Vagina (tissue), 2 donors: ENCODE measurements at regions not wholly inside any gene's neighbourhood (a gene's known extent, or its start where the extent isn't known, plus 50 kb on each side); places are given as distances from the start of the nearest gene placed in this dataset.
A peak's percentile ranks its signal among the peaks of the same experiment; 100 is the strongest.
"Not testable (repeated sequence)": the region's sequence is repeated elsewhere in the genome, so short reads cannot be mapped to it uniquely, and the experiment has no call there.

Experiments
- DNase-seq, 2 donors: peaks; one replicate each; pipeline ENCODE4 v3.0.0-alpha.2; 2017; ENCODE audit errors: extremely low spot score in 2 of 2
- H3K27ac ChIP-seq: fragments of 200-600 bp; sonication (generic); one replicate; pipeline ENCODE4 v1.5.1; 2019
- H3K27me3 ChIP-seq: fragments of 200-600 bp; sonication (generic); one replicate; pipeline ENCODE4 v1.5.1; 2019
- H3K36me3 ChIP-seq, 2 donors: fragments of 200-600 bp; sonication (generic); one replicate each; pipeline ENCODE4 v1.5.1; 2017 to 2019
- H3K4me1 ChIP-seq: fragments of 200-600 bp; sonication (generic); one replicate; pipeline ENCODE4 v1.5.1; 2019
- H3K4me3 ChIP-seq, 2 donors: fragments of 200-600 bp; sonication (generic); 1 replicate in 1 of 2; 2 replicates in 1 of 2; pipeline ENCODE4 v1.5.1; 2016 to 2019
- H3K9me3 ChIP-seq: fragments of 200-600 bp; sonication (generic); one replicate; pipeline ENCODE4 v1.5.1; 2019
- CTCF ChIP-seq, 3 experiments: fragments of 450-650 bp in 2 of 3; fragments of 200-600 bp in 1 of 3; sonication (generic) in 1 of 3; IDR thresholded peaks; one replicate each; pipeline ENCODE4 v1.5.1; 2017 to 2019; ENCODE audit warnings: antibody characterized with exemption in 3 of 3, mild to moderate bottlenecking in 2 of 3, moderate library complexity in 2 of 3
- POLR2A ChIP-seq, 2 donors: fragments of 450-650 bp; IDR thresholded peaks; one replicate each; pipeline ENCODE4 v1.6.1; 2017; ENCODE audit warnings: antibody characterized with exemption in 2 of 2, mild to moderate bottlenecking in 2 of 2, moderate library complexity in 2 of 2
- POLR2AphosphoS5 ChIP-seq, 2 donors: sonication (generic); formaldehyde crosslinking; IDR thresholded peaks; one replicate each; pipeline ENCODE4 v1.9.0; 2017; ENCODE audit warnings: antibody characterized with exemption in 2 of 2, mild to moderate bottlenecking in 2 of 2, low read depth in 1 of 2; ENCODE audit not compliant: insufficient read depth in 1 of 2
- intact Hi-C: fragments of 100-400 bp; cut with DNase I; formaldehyde crosslinking; loops from one replicate; pipeline ENCODE4 v1.15.1; 2023

- TF ChIP-seq POLR2A (IDR thresholded peaks at IDR 0.05): no peak
- TF ChIP-seq CTCF (IDR thresholded peaks at IDR 0.05): no peak
- TF ChIP-seq POLR2AphosphoS5 (IDR thresholded peaks at IDR 0.05; ENCODE audit: insufficient read depth in 1 of 2, low read depth in 1 of 2): no peak
- H3K9me3 ChIP-seq: peaks cover 7% of the 10 kb centered on the region
- intact Hi-C loops: no loop called here
These were observed 210.0 kb downstream of the SHOX start for GRCh38 chrX:840556-840955.

GRCh38 chrX:838666-839065 is 208.1 kb downstream of the SHOX start:
- H3K9me3 ChIP-seq, H3K27ac ChIP-seq, H3K27me3 ChIP-seq, intact Hi-C loops, H3K4me3 ChIP-seq, DNase-seq, H3K4me1 ChIP-seq, H3K36me3 ChIP-seq: not testable (repeated sequence)

More at GRCh38 chrX:840556-840955, 210.0 kb downstream of the SHOX start:
- H3K4me1 ChIP-seq: no peaks in the 10 kb centered on the region
- no peaks in the 10 kb centered on the region for H3K27me3 ChIP-seq
- no peaks in the 10 kb centered on the region for H3K36me3 ChIP-seq
- no peak for DNase-seq
- no peak overlapping the region for H3K4me3 ChIP-seq
- H3K27ac ChIP-seq: no peak overlapping the region

- H3K36me3 ChIP-seq, H3K9me3 ChIP-seq, DNase-seq: not testable (repeated sequence)
These were observed 205.3 kb downstream of the SHOX start for GRCh38 chrX:835857-836256.

GRCh38 chrX:830532-830931 is 199.9 kb downstream of the SHOX start:
- no peaks in the 10 kb centered on the region for H3K9me3 ChIP-seq
- TF ChIP-seq CTCF (IDR thresholded peaks at IDR 0.05) (no peak), POLR2A (IDR thresholded peaks at IDR 0.05) (no peak), POLR2AphosphoS5 (IDR thresholded peaks at IDR 0.05; ENCODE audit: insufficient read depth in 1 of 2, low read depth in 1 of 2) (no peak)
- intact Hi-C loops: no loop called here

More at GRCh38 chrX:835857-836256, 205.3 kb downstream of the SHOX start:
- H3K4me3 ChIP-seq, H3K27me3 ChIP-seq, H3K4me1 ChIP-seq, intact Hi-C loops, H3K27ac ChIP-seq: not testable (repeated sequence)

GRCh38 chrX:829145-829544 is 198.6 kb downstream of the SHOX start:
- DNase-seq: no peak
- H3K4me1 ChIP-seq: no peaks in the 10 kb centered on the region
- H3K27me3 ChIP-seq: no peaks in the 10 kb centered on the region
- H3K27ac ChIP-seq: no peak overlapping the region
- H3K36me3 ChIP-seq: no peaks in the 10 kb centered on the region
- intact Hi-C loops: no loop called here
- H3K4me3 ChIP-seq: no peak overlapping the region
- TF ChIP-seq POLR2AphosphoS5 (IDR thresholded peaks at IDR 0.05; ENCODE audit: insufficient read depth in 1 of 2, low read depth in 1 of 2): no peak
- no peak for TF ChIP-seq CTCF (IDR thresholded peaks at IDR 0.05)
- TF ChIP-seq POLR2A (IDR thresholded peaks at IDR 0.05): no peak
- no peaks in the 10 kb centered on the region for H3K9me3 ChIP-seq

More at GRCh38 chrX:830532-830931, 199.9 kb downstream of the SHOX start:
- H3K27me3 ChIP-seq: no peaks in the 10 kb centered on the region
- H3K4me3 ChIP-seq: no peak overlapping the region
- DNase-seq: peak in 1 of 2 donors; percentile 34
- no peak overlapping the region for H3K27ac ChIP-seq
- no peaks in the 10 kb centered on the region for H3K36me3 ChIP-seq
- no peaks in the 10 kb centered on the region for H3K4me1 ChIP-seq

GRCh38 chrX:828411-828959 is 197.9 kb downstream of the SHOX start:
- H3K27ac ChIP-seq: no peak overlapping the region
- H3K27me3 ChIP-seq: no peaks in the 10 kb centered on the region
- H3K36me3 ChIP-seq: no peaks in the 10 kb centered on the region
- no peak overlapping the region for H3K4me3 ChIP-seq
- no peak for DNase-seq
- H3K9me3 ChIP-seq: no peaks in the 10 kb centered on the region
- no peaks in the 10 kb centered on the region for H3K4me1 ChIP-seq
- intact Hi-C loops: no loop called here
- no peak for TF ChIP-seq POLR2AphosphoS5 (IDR thresholded peaks at IDR 0.05; ENCODE audit: insufficient read depth in 1 of 2, low read depth in 1 of 2)
- TF ChIP-seq CTCF (IDR thresholded peaks at IDR 0.05): no peak
- TF ChIP-seq POLR2A (IDR thresholded peaks at IDR 0.05): no peak
